CD14-positive monocyte (primary cell): ENCODE measurements at regions not wholly inside any gene's neighbourhood (a gene's known extent, or its start where the extent isn't known, plus 50 kb on each side); places are given as distances from the start of the nearest gene placed in this dataset.

Experiments used
- DNase-seq, 3 donors: peaks; one replicate each; pipeline ENCODE4 v3.0.0-alpha.2; 2011 to 2022
- H2AFZ ChIP-seq: 2 replicates; pipeline ENCODE4 v1.6.0; 2012; ENCODE audit warnings: mild to moderate bottlenecking, low read depth, low read length, inconsistent platforms; ENCODE audit not compliant: insufficient read depth, poor library complexity, severe bottlenecking
- H3K27ac ChIP-seq, 2 donors: 1 replicate in 1 of 2; 2 replicates in 1 of 2; pipeline ENCODE4 v1.5.1; 2012 to 2013; ENCODE audit warnings: low read length in 2 of 2, control low read depth in 1 of 2, inconsistent platforms in 1 of 2, low read depth in 1 of 2, mild to moderate bottlenecking in 1 of 2
- H3K27me3 ChIP-seq, 2 donors: one replicate each; pipeline versions ENCODE4 v1.6.0 to v1.6.1; 2011 to 2013; ENCODE audit warnings: low read length in 2 of 2; ENCODE audit not compliant: control insufficient read depth in 2 of 2, insufficient read depth in 2 of 2
- H3K36me3 ChIP-seq, 2 donors: replicated peaks in 1 of 2; 1 replicate in 1 of 2; 2 replicates in 1 of 2; pipeline versions ENCODE4 v1.5.1 to v1.6.1; 2012 to 2013; ENCODE audit warnings: low read length in 2 of 2, control low read depth in 1 of 2, inconsistent platforms in 1 of 2, mild to moderate bottlenecking in 1 of 2; ENCODE audit not compliant: insufficient read depth in 2 of 2, control insufficient read depth in 1 of 2
- H3K4me1 ChIP-seq, 2 donors: 1 replicate in 1 of 2; 2 replicates in 1 of 2; pipeline versions ENCODE4 v1.5.1 to v1.6.1; 2012 to 2013; ENCODE audit warnings: low read length in 2 of 2, control low read depth in 1 of 2, inconsistent platforms in 1 of 2, mild to moderate bottlenecking in 1 of 2, moderate library complexity in 1 of 2; ENCODE audit not compliant: insufficient read depth in 2 of 2, control insufficient read depth in 1 of 2
- H3K4me2 ChIP-seq: replicated peaks from 2 replicates; pipeline ENCODE3; 2012; ENCODE audit warnings: low read length, moderate library complexity, mild to moderate bottlenecking; ENCODE audit not compliant: poor library complexity, severe bottlenecking; ENCODE audit errors: extremely low read depth
- H3K4me3 ChIP-seq, 3 experiments: fragments of 200-600 bp in 1 of 3; sonication (generic) in 1 of 3; replicated peaks in 1 of 3; 1 replicate in 2 of 3; 2 replicates in 1 of 3; pipeline ENCODE4 v1.5.1; 2011 to 2013; ENCODE audit warnings: low read length in 3 of 3, mild to moderate bottlenecking in 3 of 3, control low read depth in 2 of 3, low read depth in 2 of 3, inconsistent platforms in 1 of 3, moderate library complexity in 1 of 3
- H3K79me2 ChIP-seq: 2 replicates; pipeline ENCODE4 v1.6.0; 2012; ENCODE audit warnings: mild to moderate bottlenecking, control low read depth, inconsistent platforms, low read length, moderate library complexity; ENCODE audit not compliant: insufficient read depth
- H3K9ac ChIP-seq: 2 replicates; pipeline ENCODE4 v1.6.0; 2017; ENCODE audit warnings: low read length, mild to moderate bottlenecking; ENCODE audit not compliant: insufficient read depth, poor library complexity, severe bottlenecking
- H3K9me3 ChIP-seq, 2 donors: replicated peaks in 1 of 2; 1 replicate in 1 of 2; 2 replicates in 1 of 2; pipeline versions ENCODE4 v1.5.1 to v1.6.1; 2012 to 2013; ENCODE audit warnings: low read length in 2 of 2, control low read depth in 1 of 2; ENCODE audit not compliant: control insufficient read depth in 1 of 2, insufficient read depth in 1 of 2
- H4K20me1 ChIP-seq: 2 replicates; pipeline ENCODE4 v1.6.0; 2012; ENCODE audit warnings: mild to moderate bottlenecking, low read length, control low read depth, moderate library complexity; ENCODE audit not compliant: insufficient read depth
- H3K27ac Mint-ChIP-seq, 7 donors: one replicate each; pipeline ENCODE4 v1.8.0; 2020; ENCODE audit warnings: mild to moderate bottlenecking in 7 of 7, mixed read lengths in 7 of 7, moderate library complexity in 6 of 7, inconsistent platforms in 2 of 7
- H3K27me3 Mint-ChIP-seq, 3 donors: one replicate each; pipeline ENCODE4 v1.8.0; 2021 to 2022; ENCODE audit warnings: low read depth in 3 of 3, mild to moderate bottlenecking in 3 of 3, mixed read lengths in 3 of 3, moderate library complexity in 3 of 3, inconsistent platforms in 1 of 3
- H3K36me3 Mint-ChIP-seq, 2 donors: one replicate each; pipeline ENCODE4 v1.8.0; 2020; ENCODE audit warnings: mixed read lengths in 2 of 2, inconsistent platforms in 1 of 2, mild to moderate bottlenecking in 1 of 2
- H3K4me1 Mint-ChIP-seq: one replicate; pipeline ENCODE4 v1.8.0; 2020; ENCODE audit warnings: mild to moderate bottlenecking, mixed read lengths
- H3K4me3 Mint-ChIP-seq, 2 donors: one replicate each; pipeline ENCODE4 v1.8.0; 2020; ENCODE audit warnings: mild to moderate bottlenecking in 2 of 2, mixed read lengths in 2 of 2, moderate library complexity in 1 of 2
- H3K9me3 Mint-ChIP-seq, 7 donors: one replicate each; pipeline ENCODE4 v1.8.0; 2020 to 2022; ENCODE audit warnings: mixed read lengths in 7 of 7, mild to moderate bottlenecking in 6 of 7, moderate library complexity in 6 of 7, inconsistent platforms in 2 of 7
- CTCF ChIP-seq: fragments of 200-600 bp; IDR thresholded peaks from one replicate; pipeline ENCODE4 v1.8.0; 2022; ENCODE audit warnings: antibody characterized with exemption, mild to moderate bottlenecking
- WGBS: methylation state at CpG from one replicate; pipeline ENCODE4 v1.1.5; 2013; ENCODE audit warnings: missing lambda C conversion rate; ENCODE audit not compliant: insufficient coverage; 5-methylcytosine and 5-hydroxymethylcytosine counted together
- intact Hi-C, 2 donors: fragments of 100-400 bp; cut with micrococcal nuclease; formaldehyde crosslinking; loops; one replicate each; pipeline versions ENCODE4 v1.15.0 to v1.15.1; 2023

DNA sequence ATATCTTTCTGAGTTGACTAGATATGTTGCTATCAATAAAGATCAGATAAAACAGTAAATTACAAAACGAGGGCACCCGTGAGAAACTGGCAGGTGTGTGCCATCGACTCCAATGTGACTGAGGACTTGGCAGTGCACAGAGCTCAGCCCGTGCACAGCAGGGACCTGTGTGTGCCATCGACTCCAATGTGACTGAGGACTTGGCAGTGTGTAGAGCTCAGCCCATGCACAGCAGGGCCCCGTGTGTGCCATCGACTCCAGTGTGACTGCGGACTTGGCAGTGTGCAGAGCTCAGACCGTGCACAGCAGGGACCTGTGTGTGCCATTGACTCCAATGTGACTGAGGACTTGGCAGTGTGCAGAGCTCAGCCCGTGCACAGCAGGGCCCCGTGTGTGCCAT is 347.2 kb upstream of the B3GAT1 start:
- H4K20me1 ChIP-seq, result no peaks in the 10 kb centered on the region
- H3K9ac ChIP-seq, result no peak overlapping the region
- H3K27me3 ChIP-seq, result no peaks in the 10 kb centered on the region
- no peak for DNase-seq
- H2AFZ ChIP-seq, result no peak overlapping the region
- Mint-ChIP-seq H3K27me3 (peaks cover 0 to 7% (median 0%) of the 10 kb centered on the region in 3 donors), H3K4me3 (no peak overlapping the region), H3K36me3 (no peaks in the 10 kb centered on the region), H3K9me3 (peaks cover 0 to 4% (median 1%) of the 10 kb centered on the region in 7 donors), H3K4me1 (no peaks in the 10 kb centered on the region), H3K27ac (no peak overlapping the region)
- TF ChIP-seq CTCF, result no peak
- no peaks in the 10 kb centered on the region for H3K4me1 ChIP-seq
- no peak overlapping the region for H3K4me2 ChIP-seq
- no peak overlapping the region for H3K27ac ChIP-seq
- intact Hi-C loops, result no loop called here
- peaks cover 0 to 2% of the 10 kb centered on the region in 2 donors for H3K9me3 ChIP-seq
- H3K4me3 ChIP-seq, result no peak overlapping the region
- WGBS, result 75% methylated on average over 10 of the region's 11 CpGs
- H3K79me2 ChIP-seq, result no peaks in the 10 kb centered on the region
- H3K36me3 ChIP-seq, result no peaks in the 10 kb centered on the region

- H3K4me3 ChIP-seq, result no peak overlapping the region
- H3K36me3 ChIP-seq, result no peaks in the 10 kb centered on the region
- intact Hi-C loops, result no loop called here
- H3K9ac ChIP-seq, result no peak overlapping the region
- Mint-ChIP-seq H3K36me3 (no peaks in the 10 kb centered on the region), H3K4me1 (no peaks in the 10 kb centered on the region), H3K9me3 (peaks cover 0 to 9% (median 2%) of the 10 kb centered on the region in 7 donors), H3K4me3 (no peak overlapping the region), H3K27me3 (peaks cover 0 to 7% (median 0%) of the 10 kb centered on the region in 3 donors), H3K27ac (no peak overlapping the region)
- DNase-seq, result no peak
- peaks cover 0 to 2% of the 10 kb centered on the region in 2 donors for H3K9me3 ChIP-seq
- no peak overlapping the region for H3K4me2 ChIP-seq
- TF ChIP-seq CTCF, result no peak
- H2AFZ ChIP-seq, result no peak overlapping the region
- H3K79me2 ChIP-seq, result no peaks in the 10 kb centered on the region
- WGBS, result 80% methylated on average over 6 of the region's 10 CpGs
- no peaks in the 10 kb centered on the region for H3K27me3 ChIP-seq
- no peaks in the 10 kb centered on the region for H3K4me1 ChIP-seq
- no peaks in the 10 kb centered on the region for H4K20me1 ChIP-seq
- H3K27ac ChIP-seq, result no peak overlapping the region
Observed at GRCh38 chr11:134758342-134758931, 346.4 kb upstream of the B3GAT1 start.
